DMS 273 treated with DMSO at 0.1 percent for 48 hours (cell line): ENCODE measurements at regions not wholly inside any gene's neighbourhood (a gene's known extent, or its start where the extent isn't known, plus 50 kb on each side); places are given as distances from the start of the nearest gene placed in this dataset.
"Not testable (repeated sequence)": the region's sequence is repeated elsewhere in the genome, so short reads cannot be mapped to it uniquely, and the experiment has no call there.

ENCODE experiments used
- DNase-seq: peaks from one replicate; lab custom pipeline; 2025; lab: John Stamatoyannopoulos, UW

DNA sequence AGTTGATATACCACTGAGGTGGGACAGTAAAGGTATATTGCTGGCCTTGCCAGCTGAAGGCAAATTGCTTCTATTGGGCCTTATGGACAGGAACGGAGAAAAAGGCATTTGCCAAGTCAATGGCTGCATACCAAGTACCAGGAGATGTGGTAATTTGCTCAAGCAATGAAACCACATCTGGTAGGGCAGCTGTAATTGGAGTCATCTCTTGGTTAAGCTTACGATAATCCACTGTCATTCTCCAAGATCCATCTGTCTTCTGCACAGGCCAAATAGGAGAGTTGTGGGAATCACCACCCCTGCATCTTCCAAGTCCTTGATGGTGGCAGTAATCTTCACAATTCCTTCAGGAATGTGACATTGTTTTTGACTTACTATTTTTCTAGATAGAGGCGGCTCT is 350.7 kb upstream of the ADAMTS5 start:
- DNase-seq = not testable (repeated sequence)

DNA sequence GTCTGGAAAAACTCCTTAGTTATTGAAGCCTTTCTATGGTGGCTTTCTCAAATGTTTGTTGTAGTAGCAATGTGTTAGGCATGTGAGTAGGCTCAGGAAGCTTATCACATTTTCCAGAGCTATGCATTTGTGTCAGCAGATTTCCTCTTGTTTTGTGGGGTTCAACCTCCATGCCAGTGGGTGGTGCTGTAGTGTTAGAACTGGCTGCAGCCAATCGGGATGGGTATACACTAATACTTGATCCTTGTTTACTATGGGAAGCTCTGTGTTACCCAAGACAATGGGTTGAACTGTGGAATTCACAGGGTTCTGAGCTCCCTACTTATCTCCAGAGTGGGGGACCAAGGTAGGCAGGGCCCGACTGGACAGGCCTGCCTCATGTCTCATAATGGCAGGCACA is 348.5 kb upstream of the ADAMTS5 start:
- no peak for DNase-seq

DNA sequence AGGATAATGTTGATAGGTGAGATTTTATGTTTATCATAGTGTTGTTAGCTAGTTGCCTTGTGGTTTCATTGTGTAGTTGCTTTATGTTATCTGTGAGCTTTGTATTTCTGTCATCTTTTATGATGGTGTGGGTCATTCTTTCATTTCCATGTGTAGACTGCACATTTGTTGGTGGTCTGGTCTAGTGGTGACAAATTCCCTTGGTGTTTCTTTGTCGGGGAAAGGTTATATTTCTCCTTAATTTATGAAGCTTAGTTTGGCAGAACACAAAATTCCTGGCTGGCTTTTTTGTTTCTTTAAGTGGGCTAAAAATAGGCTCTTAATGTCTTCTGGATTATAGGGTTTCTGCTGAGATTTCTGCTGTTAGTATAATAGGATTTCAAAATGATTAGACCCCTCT is 347.2 kb upstream of the ADAMTS5 start:
- no peak for DNase-seq

DNA sequence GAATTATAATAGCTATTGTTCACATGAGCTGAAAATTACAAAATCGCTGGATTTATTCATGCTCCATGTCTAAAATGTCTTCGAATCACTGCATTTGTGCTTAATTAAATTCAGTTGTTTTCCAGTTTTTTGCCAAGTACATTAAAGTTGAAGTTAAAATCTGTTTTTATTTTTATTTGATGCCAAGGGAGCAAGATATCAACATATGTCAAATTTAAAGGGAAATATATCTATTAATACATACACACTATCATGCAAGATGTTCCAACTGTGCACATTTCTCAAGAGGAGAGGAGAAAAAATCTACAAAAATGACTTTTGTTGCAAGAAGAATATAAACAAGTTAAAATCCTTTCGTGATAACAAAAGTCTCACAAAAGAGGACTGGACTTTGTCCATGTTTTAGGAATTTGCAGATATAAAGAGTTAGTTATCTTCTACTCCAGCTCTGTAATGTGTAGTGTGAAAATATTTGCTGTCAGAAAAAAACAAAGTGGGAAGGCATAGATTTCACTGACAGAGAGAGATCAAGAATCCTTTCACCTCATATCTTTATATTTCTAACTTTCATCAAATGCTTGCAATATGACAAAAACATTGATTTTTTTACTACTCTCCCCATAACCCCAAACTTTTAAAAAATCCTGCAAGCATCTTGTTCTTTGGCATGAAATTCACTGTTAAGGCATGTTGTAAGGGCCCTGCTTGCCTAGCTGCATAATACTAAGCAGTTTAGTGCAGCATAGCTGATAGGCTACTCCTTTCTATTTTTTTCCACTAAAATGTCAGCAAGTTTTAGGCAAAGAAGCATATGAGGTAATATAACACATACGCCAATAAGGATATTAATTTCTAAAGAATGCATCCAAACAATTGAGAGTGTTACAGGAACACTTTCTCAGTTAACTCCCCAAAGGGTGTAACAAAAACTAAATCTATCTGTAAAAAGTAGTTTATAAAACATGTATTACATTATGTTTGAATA is 340.2 kb upstream of the ADAMTS5 start:
- no peak for DNase-seq

DNA sequence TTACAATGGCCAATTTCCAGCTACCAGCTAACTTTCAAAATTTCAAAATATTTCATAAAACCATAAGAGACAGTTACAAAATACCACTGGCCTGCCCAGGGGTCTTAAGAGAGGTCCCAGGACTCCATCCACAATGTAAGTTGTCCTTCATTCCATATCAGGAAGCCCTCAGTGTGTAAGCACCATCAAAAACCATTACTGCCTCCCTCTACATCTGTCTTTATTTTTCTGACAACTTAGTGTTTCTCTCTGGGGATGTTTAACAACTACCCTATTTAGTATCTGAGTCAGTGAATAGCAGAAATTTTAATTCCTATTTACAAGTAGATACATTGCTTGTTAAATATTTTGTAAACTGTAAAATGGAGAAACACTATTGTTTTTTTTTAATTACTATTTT is 339.3 kb upstream of the ADAMTS5 start:
- DNase-seq = no peak

DNA sequence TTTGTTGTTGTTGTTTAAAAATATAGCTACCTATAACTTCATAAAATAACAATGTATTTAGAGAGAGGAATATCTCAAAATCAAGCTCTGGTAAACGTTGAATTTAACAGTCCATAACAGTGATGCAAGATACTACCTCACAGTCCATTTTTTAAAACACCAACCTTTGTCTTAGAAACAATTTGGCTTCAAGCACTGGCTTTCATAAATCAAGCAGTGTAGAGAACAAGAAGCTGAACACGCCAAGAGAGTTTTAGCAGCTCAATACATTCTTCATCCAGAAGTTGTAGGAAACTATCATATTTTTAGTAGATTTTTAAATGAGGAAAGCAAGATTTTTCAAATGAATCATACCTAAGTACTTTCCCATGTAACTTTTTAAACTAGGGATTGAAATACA is 334.3 kb upstream of the ADAMTS5 start:
- no peak for DNase-seq

DNA sequence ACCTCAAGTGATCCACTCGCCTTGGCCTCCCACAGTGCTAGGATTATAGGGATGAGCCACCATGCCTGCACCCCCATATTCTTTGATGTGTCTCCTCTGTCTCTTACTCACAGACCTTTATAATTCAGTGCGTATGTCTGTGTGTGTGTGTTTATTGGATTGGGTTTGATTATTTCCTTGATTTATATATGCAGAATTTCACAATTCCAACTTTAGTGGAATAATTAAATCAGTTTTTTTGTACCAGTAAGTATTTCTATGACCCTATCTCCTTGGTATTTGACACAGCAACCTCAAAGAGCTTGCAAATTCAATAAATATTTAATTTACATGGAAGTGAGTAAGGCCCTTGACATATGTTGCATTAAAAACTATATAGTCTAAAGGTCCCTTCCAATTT is 333.9 kb upstream of the ADAMTS5 start:
- no peak for DNase-seq

DNA sequence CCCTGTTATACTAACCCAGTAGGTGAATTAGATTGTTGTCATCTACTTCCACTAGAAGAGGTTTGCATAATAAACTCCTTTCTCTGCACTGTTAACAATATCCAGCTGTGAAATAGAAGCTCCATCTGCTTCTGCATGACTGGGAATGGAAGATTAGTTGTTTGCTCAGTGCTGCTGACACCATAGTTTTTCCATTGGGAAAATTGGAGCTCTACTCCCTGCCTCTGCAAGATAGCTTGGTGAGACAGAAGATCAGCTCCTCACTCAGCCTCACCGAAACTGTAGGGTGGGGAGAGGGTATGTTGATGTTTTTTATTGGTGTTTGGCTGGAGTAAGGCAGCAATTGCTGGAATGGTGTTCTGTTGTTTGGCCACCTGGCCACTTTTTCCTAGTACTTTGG is 331.6 kb upstream of the ADAMTS5 start:
- no peak for DNase-seq

DNA sequence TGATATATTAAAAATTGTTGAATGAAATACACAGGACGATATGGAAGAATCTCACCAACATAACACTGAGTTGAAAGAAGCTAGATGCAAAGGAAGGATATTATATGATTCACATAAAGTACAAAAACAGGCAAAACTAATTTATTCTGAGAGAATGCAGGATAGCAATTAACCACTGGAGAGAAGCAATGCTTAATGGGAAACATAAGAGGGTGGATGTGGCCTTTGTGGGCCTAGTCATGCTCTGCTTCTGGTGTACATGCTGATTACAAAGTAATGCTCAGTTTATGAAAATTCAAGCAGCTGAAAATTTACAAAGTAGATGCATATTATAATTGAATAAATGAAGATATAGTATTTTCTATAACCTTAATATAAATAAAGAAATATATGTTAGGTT is 326.4 kb upstream of the ADAMTS5 start:
- no peak for DNase-seq

DNA sequence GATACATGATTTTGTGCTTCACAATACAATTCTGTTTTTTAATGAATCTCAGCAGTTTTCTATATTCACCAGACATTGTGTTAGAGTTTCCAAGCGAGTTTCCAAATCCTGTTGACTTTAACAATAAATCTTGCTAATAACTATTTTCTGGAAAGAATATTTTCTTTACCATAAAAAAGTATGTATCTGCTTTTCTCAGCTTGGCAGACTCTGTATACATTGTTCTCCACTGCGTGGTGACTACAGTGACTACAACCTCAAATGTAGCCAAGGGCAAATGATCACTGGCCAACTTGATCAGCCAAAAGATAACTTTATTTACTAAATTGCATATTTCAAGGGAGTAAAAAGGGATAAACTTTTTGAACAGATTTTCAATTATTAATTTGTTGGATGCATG is 325.9 kb upstream of the ADAMTS5 start:
- no peak for DNase-seq

DNA sequence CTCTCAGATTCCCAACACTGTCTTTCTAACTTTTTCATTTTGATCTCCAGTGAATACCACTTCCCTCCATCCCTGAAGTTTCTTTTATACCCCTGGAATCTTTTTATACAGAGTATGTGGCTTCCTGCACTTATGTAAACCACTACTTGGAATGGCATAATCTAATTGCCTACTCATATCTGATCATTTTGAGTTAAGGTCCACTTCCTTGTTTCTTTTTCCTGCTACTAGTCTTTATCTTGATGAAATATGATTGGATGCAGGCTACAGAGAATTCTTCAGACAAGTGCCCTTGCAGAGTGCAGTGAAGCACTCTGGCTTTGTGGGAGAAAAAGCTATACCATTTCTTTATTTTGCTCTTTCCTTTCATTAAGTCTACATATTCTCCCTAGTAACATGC is 325.3 kb upstream of the ADAMTS5 start:
- DNase-seq = no peak

DNA sequence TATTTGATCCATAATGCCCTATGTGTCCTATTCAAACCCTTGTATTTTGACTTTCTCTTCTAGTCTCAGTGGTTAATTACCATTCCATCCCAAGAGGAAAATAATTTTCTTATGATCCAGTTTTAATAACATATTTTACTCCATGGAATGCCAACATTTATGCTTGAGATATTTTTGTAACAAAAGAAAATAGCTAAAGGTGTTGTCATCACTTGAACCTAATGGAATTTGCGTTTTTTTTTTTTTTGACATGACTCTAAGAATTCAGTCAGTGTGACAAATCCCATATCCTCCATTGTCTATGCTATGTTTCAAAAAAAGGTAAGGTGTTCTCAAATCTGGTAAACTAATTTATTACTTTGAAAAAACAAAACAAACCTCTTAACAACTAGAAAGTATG is 324.1 kb upstream of the ADAMTS5 start:
- no peak for DNase-seq

DNA sequence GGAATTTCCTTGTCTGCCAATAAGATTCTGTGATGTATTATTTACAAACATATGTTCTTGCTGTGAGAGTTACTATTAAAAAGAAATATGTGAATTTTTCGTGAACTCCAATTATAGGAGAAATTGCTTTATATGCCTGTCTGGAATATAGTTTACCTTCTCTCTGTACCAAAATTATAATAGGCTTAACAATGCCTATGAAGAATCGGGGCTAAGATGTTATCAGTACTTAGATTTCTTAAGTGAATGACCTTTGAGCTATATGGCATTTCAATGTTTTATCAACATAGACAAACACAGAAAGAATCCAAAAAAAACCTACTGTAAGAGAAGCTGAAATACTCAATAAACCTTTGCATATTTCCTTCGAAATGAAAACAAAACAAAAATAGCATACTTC is 323.1 kb upstream of the ADAMTS5 start:
- no peak for DNase-seq

DNA sequence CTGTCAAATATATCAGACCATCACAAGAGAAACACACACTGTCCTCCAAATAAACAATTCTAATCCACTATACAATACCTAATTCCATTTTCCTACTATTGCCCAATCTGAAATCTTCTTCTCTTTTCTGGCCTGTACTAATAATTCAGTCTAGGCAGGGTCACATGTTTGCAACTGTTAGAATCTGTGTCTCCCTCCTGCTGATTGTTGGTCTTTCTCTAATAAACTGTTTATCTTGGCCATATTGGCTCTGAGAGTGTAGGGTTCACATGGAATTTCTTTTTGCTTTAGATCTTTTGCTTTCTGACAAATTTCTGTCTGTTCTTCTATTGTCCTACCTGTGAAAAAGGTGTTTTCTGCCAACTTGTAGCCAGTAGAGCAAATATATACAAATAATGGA is 319.9 kb upstream of the ADAMTS5 start:
- DNase-seq = no peak

DNA sequence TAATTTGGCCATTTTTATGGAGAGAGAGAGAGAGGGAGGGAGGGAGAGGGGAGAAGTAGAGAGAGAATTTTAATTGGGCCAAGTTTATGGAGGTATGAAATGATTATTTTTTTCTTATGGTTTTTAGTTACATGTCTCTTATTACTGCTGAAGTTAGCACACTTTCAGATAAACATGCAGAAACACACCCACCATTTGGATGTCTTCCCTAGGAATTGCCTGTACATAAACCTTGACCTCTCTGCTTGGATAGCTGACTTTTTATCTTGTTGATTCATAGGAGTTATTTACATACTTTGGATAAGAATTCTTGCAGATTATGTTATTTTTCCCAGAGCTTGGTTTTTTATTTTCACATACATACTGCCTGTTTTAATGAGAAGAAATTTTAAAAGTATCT is 310.2 kb upstream of the ADAMTS5 start:
- no peak for DNase-seq

DNA sequence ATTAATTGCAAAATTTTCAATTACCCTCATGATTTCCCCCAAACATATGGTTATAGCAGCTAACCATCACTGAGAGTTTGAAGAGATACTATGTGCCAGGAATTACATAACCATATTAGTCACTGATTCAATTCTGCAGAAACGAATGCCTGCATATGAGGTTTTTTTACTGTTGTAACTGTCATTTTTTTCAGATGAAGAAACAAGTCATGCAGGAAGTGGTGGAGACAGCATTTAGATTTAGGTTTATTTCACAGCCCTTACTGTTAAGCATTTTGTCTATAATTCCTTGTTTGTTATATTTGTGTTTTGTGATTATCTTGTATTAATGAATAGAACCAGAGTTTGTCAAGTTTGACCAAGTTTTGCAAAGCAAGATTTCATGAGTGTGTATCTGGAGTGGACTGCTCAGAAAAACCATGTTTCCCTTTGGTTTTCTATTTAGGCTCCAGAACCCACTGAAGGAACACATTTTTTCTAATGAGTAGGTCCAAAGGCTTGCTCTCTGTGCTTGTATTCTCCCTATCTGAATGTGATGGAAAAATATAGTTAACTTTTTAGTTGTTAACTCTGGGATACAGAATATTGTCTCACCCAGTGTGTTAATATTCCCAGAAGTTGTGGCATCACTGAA is 308.5 kb upstream of the ADAMTS5 start:
- no peak for DNase-seq

DNA sequence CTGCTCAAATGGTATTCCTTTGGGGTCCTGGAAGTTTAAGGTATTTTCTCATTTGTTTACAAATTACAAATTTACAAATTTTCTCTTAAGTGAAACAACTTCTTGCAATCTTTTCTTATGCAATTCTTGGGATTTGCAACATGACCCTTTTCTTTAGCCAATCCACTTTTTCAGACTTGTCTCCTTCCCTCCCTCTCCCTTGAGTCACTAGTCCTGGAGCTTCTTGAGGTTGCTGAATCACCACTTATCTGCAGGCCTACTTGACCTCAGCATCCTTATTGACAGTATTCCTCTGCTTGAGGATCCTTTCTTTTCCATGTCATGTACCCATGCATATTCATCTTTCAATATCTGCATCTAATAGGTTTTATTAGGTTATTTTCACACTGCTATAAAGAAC is 302.8 kb upstream of the ADAMTS5 start:
- DNase-seq = no peak

DNA sequence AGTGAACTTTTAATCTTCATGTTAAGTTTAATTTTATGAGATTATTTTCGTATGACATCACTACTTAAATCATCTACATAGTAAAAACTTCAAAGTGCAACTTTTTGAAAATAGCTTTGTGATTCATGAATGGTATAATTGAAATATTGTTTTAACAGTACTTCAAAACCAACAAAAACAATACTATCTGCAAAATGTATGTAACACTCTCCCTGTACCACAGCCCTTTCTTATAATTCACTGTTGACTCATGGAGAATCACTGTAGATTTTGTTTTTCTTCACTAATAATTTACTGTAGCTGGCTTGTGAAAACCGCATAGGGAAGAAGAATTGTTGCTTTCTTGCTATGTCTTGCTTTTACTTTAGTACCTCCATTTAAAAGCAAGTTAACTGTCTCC is 301.4 kb upstream of the ADAMTS5 start:
- no peak for DNase-seq

DNA sequence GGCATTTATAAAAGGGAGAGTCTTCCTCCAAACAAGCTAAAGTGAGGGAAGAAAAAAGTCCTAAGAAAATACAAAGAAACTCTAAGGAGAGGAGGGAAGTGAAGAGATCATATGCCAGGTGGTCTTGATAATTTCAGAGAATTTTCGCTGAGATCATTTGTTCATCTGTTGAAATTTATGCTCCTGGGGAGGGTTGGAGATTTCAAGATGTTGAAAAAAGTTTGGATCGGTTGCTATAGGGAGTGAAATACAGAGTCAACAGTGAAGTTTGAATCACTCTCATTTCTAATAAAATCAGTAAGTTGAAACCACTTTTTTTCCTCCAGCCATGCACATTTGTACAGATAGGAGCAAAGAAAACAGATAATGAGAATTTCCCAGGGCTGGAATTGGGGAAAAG is 299.1 kb upstream of the ADAMTS5 start:
- DNase-seq = no peak

DNA sequence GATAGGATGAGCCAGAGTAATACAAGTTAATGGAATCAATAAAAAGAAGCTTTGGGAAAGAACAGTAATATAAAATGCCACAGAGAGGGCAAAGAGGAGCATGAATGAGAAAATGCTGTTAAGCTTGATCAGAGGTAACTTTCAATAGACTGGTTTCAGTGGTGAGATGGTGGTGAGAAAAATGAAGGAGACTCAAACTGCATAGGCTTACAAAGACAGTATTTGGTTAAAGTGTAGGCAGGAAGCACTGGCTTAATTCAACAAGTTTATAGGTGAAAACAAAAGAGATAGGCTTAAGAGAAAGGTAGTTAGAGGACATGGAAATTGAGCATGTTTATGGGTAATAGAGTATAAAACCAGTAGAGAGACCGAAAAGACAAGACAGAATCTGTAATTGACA is 298.6 kb upstream of the ADAMTS5 start:
- no peak for DNase-seq

DNA sequence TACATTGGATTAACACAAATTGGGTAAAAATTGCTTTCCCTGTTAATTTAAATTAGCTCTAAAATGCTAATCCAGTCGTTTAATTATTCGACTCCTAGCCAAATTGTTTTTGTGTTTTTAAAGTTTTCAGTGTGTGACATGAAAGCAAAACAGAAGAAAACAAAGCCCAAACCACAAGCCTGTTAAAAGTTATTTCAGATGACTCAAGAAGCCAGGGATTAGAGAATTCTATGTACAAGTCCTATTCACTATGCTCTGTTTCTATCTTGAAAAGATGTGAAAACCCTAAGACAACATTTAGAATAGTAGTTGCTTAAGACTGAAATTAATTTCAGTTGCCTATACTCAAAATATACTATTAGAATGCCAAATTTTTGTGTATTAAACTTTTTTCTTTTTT is 294.8 kb upstream of the ADAMTS5 start:
- DNase-seq = no peak

DNA sequence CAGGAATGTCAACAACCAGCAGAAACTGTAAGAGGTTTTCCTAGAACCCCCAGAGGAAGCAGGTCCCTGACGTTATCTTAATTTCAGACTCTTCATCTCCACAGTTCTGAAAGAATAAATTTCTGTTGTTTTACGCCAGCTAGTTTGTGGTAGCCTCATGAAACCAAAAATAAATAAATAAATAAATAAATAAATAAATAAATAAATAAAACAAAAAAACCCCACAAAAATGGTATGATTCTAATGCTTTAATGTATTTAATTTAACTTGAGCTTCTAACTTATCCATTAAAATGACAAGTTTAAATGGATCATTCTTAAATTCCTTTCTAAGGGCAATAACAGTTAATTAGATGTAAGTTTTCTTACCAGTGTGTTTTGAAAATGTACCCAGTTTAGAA is 293.8 kb upstream of the ADAMTS5 start:
- DNase-seq = no peak

DNA sequence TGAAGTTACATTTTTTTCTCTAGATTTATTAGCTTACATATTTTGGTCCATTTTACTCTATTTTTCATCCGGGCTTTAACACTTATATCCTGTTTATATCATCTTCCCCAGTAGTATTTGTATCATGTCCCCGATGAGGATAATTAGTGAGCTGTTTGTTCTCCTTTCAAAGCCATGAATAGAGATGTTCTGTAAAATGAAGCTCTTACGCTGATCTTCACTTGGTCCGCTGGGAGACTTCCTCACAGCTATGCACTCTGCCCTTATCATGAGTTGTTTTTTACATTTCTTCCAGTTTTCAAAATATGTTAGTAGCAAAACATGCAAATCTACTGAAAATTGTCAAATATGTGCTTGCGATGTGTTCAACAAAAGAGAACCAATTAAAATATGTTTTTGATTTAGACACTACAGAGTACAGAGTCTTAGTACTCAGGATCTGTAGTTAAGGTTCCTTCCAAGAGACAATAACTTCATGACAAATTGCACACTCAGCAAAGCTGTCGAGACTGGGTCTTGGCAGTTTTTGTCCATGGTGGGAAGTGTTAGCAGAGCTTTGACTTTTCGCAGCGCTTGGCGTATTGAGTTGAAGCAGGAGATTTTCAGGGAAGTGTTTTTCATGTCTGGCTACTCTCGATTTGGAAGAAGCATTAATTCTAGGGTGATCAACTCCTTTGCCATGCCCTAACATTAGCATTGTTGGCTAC is 292.0 kb upstream of the ADAMTS5 start:
- DNase-seq = no peak
